ENCODE measurements at regions not wholly inside any gene's neighbourhood (a gene's known extent, or its start where the extent isn't known, plus 50 kb on each side); places are given as distances from the start of the nearest gene placed in this dataset.

DNA sequence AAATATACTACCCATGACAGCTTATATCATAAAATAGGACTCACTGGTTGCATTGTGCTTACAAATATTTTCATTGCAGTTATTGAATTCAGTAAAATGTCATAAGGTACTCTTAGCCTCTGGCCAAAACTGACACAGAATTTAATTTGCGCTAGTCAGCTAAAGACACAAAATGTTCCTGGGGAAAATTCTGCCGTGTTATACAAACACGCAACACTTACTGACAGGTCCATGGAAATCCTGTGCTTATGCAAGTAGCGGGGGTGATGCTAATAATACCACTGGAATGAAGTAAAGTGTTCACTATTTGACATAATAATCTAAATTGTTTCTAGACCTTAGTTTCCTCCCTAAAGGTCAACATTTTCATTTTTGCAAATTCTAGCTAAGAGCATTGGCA is 354.4 kb upstream of the RSPO3 start:
- Histone ChIP-seq H3K27ac (no peak overlapping the region), H3K36me3 (no peaks in the 10 kb centered on the region), H3K27me3 (no peaks in the 10 kb centered on the region), H3K9me3 (no peaks in the 10 kb centered on the region), H3K4me1 (ENCODE audit: control insufficient read depth in 1 of 2, insufficient read depth in 1 of 2, low read depth in 1 of 2, low read length in 1 of 2) (no peaks in the 10 kb centered on the region), H3K4me3 (ENCODE audit: low read depth in 1 of 2, low read length in 1 of 2) (no peak overlapping the region)
- no peak for TF ChIP-seq CTCF (IDR thresholded peaks at IDR 0.05)

DNA sequence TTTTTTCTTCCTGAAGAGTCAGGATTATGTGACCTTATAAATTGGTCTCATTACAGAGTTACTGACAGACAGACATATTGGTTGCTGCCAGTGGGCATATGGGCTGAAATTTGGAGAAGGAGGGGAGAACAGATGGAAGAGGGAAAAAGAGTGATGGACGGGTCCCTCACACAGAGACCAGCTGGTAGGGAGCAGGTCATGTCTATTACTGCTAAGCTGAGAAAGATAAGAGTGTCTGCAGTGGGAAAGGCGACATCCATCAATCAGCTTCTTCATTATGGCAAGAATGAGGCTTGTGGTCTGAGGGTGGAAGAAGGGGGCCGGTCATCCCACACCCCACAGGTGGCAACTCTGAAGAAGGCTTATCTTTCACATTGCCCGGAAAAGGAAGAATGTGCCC is 353.8 kb upstream of the RSPO3 start:
- H3K27ac ChIP-seq, result no peak overlapping the region
- no peaks in the 10 kb centered on the region for H3K4me1 ChIP-seq (ENCODE audit: control insufficient read depth in 1 of 2, insufficient read depth in 1 of 2, low read depth in 1 of 2, low read length in 1 of 2)
- no peaks in the 10 kb centered on the region for H3K36me3 ChIP-seq
- no peaks in the 10 kb centered on the region for H3K27me3 ChIP-seq
- no peak for TF ChIP-seq CTCF (IDR thresholded peaks at IDR 0.05)
- no peaks in the 10 kb centered on the region for H3K9me3 ChIP-seq
- no peak overlapping the region for H3K4me3 ChIP-seq (ENCODE audit: low read depth in 1 of 2, low read length in 1 of 2)

DNA sequence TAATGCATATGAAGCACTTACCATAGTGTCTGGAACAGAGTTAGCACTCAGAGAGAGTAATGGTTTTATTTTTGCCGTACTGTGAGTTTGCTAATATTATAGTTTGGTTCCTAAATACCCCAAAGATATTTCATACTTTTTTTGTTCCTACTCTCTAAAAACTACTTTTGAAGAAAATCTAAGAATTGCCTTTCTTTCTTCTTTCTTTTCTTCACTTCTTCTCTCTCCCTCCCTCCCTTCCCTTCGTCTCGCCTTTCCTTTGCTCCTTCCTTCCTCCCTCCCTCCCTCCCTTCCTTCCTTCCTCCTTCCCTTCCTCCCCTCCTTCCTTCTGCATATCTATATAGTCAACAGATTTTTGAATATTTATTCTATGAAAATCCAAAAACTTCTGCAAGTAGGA is 351.7 kb upstream of the RSPO3 start:
- no peak overlapping the region for H3K4me3 ChIP-seq (ENCODE audit: low read depth in 1 of 2, low read length in 1 of 2)
- no peaks in the 10 kb centered on the region for H3K36me3 ChIP-seq
- H3K27me3 ChIP-seq, result no peaks in the 10 kb centered on the region
- H3K27ac ChIP-seq, result no peak overlapping the region
- no peaks in the 10 kb centered on the region for H3K4me1 ChIP-seq (ENCODE audit: control insufficient read depth in 1 of 2, insufficient read depth in 1 of 2, low read depth in 1 of 2, low read length in 1 of 2)
- no peaks in the 10 kb centered on the region for H3K9me3 ChIP-seq
- no peak for TF ChIP-seq CTCF (IDR thresholded peaks at IDR 0.05)

DNA sequence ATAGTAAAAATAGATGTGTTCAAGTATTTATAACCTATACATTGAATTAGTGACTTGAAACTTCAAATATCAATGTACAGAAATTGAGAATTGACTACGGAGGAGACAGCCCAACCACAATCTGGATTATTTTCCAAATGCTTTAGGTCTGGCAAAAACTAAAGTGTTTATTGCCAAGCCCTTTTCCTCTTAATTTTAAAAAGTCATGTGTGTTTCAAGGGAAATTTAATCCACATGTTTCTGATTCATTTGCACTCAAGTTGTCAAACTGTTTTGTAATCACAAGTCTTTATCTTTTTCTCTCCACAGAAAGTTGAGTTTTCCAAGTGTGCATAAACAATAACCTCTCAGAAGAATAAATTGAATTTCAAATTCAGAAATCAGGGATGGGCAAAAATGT is 350.8 kb upstream of the RSPO3 start:
- Histone ChIP-seq H3K27ac (no peak overlapping the region), H3K4me3 (ENCODE audit: low read depth in 1 of 2, low read length in 1 of 2) (no peak overlapping the region), H3K9me3 (no peaks in the 10 kb centered on the region), H3K36me3 (no peaks in the 10 kb centered on the region), H3K4me1 (ENCODE audit: control insufficient read depth in 1 of 2, insufficient read depth in 1 of 2, low read depth in 1 of 2, low read length in 1 of 2) (no peaks in the 10 kb centered on the region), H3K27me3 (no peaks in the 10 kb centered on the region)
- TF ChIP-seq CTCF (IDR thresholded peaks at IDR 0.05), result no peak

DNA sequence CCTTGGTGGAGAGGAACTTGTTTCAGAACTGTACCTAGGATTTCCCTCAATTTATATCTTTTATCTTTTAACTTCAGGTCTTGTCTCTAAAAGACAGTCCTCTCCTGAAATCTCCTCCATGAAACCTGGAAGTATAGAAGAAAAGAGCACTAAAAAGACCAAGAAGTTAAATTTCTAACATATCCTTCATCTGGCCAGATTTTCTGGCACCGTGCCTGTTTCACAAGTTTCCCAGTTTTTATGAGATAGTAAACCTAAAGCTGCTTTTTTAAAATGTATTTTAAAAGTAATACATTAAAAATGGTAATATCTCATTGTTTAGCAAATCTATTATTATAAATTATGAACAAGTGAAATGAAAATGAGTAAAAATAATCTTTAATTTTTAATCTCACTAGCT is 348.3 kb upstream of the RSPO3 start:
- no peaks in the 10 kb centered on the region for H3K36me3 ChIP-seq
- H3K27me3 ChIP-seq, result peaks cover 5% of the 10 kb centered on the region
- no peaks in the 10 kb centered on the region for H3K9me3 ChIP-seq
- no peak for TF ChIP-seq CTCF (IDR thresholded peaks at IDR 0.05)
- H3K4me3 ChIP-seq (ENCODE audit: low read depth in 1 of 2, low read length in 1 of 2), result no peak overlapping the region
- no peaks in the 10 kb centered on the region for H3K4me1 ChIP-seq (ENCODE audit: control insufficient read depth in 1 of 2, insufficient read depth in 1 of 2, low read depth in 1 of 2, low read length in 1 of 2)
- no peak overlapping the region for H3K27ac ChIP-seq

All from neutrophil (primary cell).